ENCODE measurements at regions not wholly inside any gene's neighbourhood (a gene's known extent, or its start where the extent isn't known, plus 50 kb on each side); places are given as distances from the start of the nearest gene placed in this dataset.

DNA sequence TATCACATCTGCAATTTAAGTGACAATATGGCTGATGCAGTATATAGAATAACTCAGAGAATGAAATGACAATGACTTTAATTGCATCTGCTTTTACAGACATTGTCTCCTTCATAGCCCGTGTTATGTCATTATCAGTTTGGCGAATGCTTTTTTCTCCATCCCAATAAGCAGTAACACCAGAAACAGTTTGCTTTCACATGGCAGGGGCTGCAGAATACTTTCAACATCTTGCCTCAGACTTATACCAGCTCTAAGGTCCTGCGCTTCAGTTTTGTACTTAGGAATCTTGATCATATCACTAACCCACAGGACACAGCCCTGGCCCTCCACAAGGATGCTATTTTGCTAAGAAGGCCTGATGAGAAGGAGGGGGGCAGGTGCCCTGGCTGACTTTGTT, 49.9 kb upstream of the SPESP1 start:
- peaks cover 6% of the 10 kb centered on the region for H3K27me3 ChIP-seq
- H3K36me3 ChIP-seq, result no peaks in the 10 kb centered on the region
- peaks cover 0 to 4% (median under 1%) of the 10 kb centered on the region in 4 donors for H3K4me1 ChIP-seq
- in situ Hi-C loops (cut with MboI; ENCODE audit: low pct_ligation_motif_present in 1 of 4, low pct_unique_long_range_greater_than_20kb in 1 of 4, low sequenced_read_pairs in 3 of 4), result no loop called here
- intact Hi-C loops (cut with DNase I; ENCODE audit: low total_unique reads), result no loop called here
- TF ChIP-seq, protein P1, sequence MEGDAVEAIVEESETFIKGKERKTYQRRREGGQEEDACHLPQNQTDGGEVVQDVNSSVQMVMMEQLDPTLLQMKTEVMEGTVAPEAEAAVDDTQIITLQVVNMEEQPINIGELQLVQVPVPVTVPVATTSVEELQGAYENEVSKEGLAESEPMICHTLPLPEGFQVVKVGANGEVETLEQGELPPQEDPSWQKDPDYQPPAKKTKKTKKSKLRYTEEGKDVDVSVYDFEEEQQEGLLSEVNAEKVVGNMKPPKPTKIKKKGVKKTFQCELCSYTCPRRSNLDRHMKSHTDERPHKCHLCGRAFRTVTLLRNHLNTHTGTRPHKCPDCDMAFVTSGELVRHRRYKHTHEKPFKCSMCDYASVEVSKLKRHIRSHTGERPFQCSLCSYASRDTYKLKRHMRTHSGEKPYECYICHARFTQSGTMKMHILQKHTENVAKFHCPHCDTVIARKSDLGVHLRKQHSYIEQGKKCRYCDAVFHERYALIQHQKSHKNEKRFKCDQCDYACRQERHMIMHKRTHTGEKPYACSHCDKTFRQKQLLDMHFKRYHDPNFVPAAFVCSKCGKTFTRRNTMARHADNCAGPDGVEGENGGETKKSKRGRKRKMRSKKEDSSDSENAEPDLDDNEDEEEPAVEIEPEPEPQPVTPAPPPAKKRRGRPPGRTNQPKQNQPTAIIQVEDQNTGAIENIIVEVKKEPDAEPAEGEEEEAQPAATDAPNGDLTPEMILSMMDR (IDR thresholded peaks at IDR 0.05), result no peak
- TF ChIP-seq POLR2A (IDR thresholded peaks at IDR 0.05) (no peak), EP300 (IDR thresholded peaks at IDR 0.05; ENCODE audit: low read depth) (no peak), POLR2AphosphoS5 (IDR thresholded peaks at IDR 0.05) (no peak)
- no peaks in the 10 kb centered on the region for H3K9me3 ChIP-seq
- DNase-seq, result no peak
- 80 to 91% methylated on average over 2 to 3 of the region's 3 CpGs for WGBS, 2 donors (ENCODE audit: low coverage in 1 of 2)
- no peak overlapping the region for H3K27ac ChIP-seq
- H3K4me3 ChIP-seq, result no peak overlapping the region
